Ishikawa (cell line): ENCODE measurements at regions not wholly inside any gene's neighbourhood (a gene's known extent, or its start where the extent isn't known, plus 50 kb on each side); places are given as distances from the start of the nearest gene placed in this dataset.

Experiments
- CEBPB ChIP-seq: IDR thresholded peaks from 2 replicates; pipeline ENCODE4 v1.6.1; 2012
- CREB1 ChIP-seq: IDR thresholded peaks from 2 replicates; pipeline ENCODE4 v1.6.1; 2012; ENCODE audit warnings: low read depth
- EGR1 ChIP-seq: IDR thresholded peaks from 2 replicates; pipeline ENCODE4 v1.6.1; 2012
- EP300 ChIP-seq: IDR thresholded peaks from 2 replicates; pipeline ENCODE4 v1.6.1; 2012; ENCODE audit warnings: borderline replicate concordance
- FOXM1 ChIP-seq: IDR thresholded peaks from 2 replicates; pipeline ENCODE4 v1.6.1; 2012; ENCODE audit warnings: low read depth, borderline replicate concordance
- MAX ChIP-seq: IDR thresholded peaks from 2 replicates; pipeline ENCODE4 v1.6.1; 2012
- NFIC ChIP-seq: IDR thresholded peaks from 2 replicates; pipeline ENCODE4 v1.6.1; 2012
- RAD21 ChIP-seq: IDR thresholded peaks from 2 replicates; pipeline ENCODE4 v1.6.1; 2012; ENCODE audit warnings: low read depth
- REST ChIP-seq: IDR thresholded peaks from 2 replicates; pipeline ENCODE4 v1.6.1; 2012; ENCODE audit warnings: low read depth, mild to moderate bottlenecking
- TAF1 ChIP-seq: IDR thresholded peaks from 2 replicates; pipeline ENCODE4 v1.6.1; 2012; ENCODE audit warnings: low read depth, mild to moderate bottlenecking
- TCF12 ChIP-seq: IDR thresholded peaks from 2 replicates; pipeline ENCODE4 v1.6.1; 2012; ENCODE audit warnings: low read depth
- TEAD4 ChIP-seq: IDR thresholded peaks from 2 replicates; pipeline ENCODE4 v1.6.1; 2012
- USF1 ChIP-seq: IDR thresholded peaks from 2 replicates; pipeline ENCODE4 v1.6.1; 2012
- YY1 ChIP-seq: IDR thresholded peaks from 2 replicates; pipeline ENCODE4 v1.6.1; 2012; ENCODE audit warnings: low read depth
- ZBTB7A ChIP-seq: IDR thresholded peaks from 2 replicates; pipeline ENCODE4 v1.6.1; 2012; ENCODE audit warnings: low read depth

GRCh38 chr2:220701115-220701514 lies 871.0 kb downstream of the EPHA4 start:
- TF ChIP-seq CREB1 (no peak), RAD21 (no peak), TCF12 (no peak), EP300 (no peak), EGR1 (no peak), TEAD4 (no peak), USF1 (no peak), ZBTB7A (no peak), NFIC (no peak), MAX (no peak), CEBPB (no peak), YY1 (no peak), TAF1 (no peak)

GRCh38 chr2:220703279-220703678 lies 868.8 kb downstream of the EPHA4 start:
- no peak for TF ChIP-seq YY1

- TF ChIP-seq ZBTB7A (no peak), USF1 (no peak), TEAD4 (no peak), NFIC (no peak), REST (no peak), EGR1 (no peak), FOXM1 (no peak), YY1 (no peak), CEBPB (no peak), TCF12 (no peak), TAF1 (no peak), CREB1 (no peak), EP300 (no peak), MAX (no peak), RAD21 (no peak)
Measured at GRCh38 chr2:220704081-220704480, 868.0 kb downstream of the EPHA4 start.

- TF ChIP-seq USF1 = no peak
- TF ChIP-seq ZBTB7A = no peak
- TF ChIP-seq EGR1 = no peak
Measured at GRCh38 chr2:220704810-220705209, 867.3 kb downstream of the EPHA4 start.

- no peak for TF ChIP-seq TEAD4
- TF ChIP-seq EP300 = no peak
- no peak for TF ChIP-seq USF1
- no peak for TF ChIP-seq YY1
- TF ChIP-seq ZBTB7A = no peak
- no peak for TF ChIP-seq TAF1
- no peak for TF ChIP-seq REST
- no peak for TF ChIP-seq CREB1
- TF ChIP-seq FOXM1 = no peak
- TF ChIP-seq TCF12 = no peak
- TF ChIP-seq EGR1 = no peak
- TF ChIP-seq NFIC = no peak
- no peak for TF ChIP-seq RAD21
- no peak for TF ChIP-seq CEBPB
- no peak for TF ChIP-seq MAX
Measured at GRCh38 chr2:220705678-220706077, 866.4 kb downstream of the EPHA4 start.

- TF ChIP-seq EGR1 = no peak
- no peak for TF ChIP-seq RAD21
- TF ChIP-seq REST = no peak
- no peak for TF ChIP-seq CREB1
- no peak for TF ChIP-seq TCF12
- TF ChIP-seq YY1 = no peak
- no peak for TF ChIP-seq TEAD4
- TF ChIP-seq TAF1 = no peak
- TF ChIP-seq EP300 = no peak
- TF ChIP-seq ZBTB7A = no peak
- TF ChIP-seq MAX = no peak
- TF ChIP-seq CEBPB = no peak
- no peak for TF ChIP-seq NFIC
- no peak for TF ChIP-seq USF1
- no peak for TF ChIP-seq FOXM1
Measured at GRCh38 chr2:220707261-220707660, 864.8 kb downstream of the EPHA4 start.
